ENCODE measurements at regions not wholly inside any gene's neighbourhood (a gene's known extent, or its start where the extent isn't known, plus 50 kb on each side); places are given as distances from the start of the nearest gene placed in this dataset.

- intact Hi-C loops (cut with DNase I; ENCODE audit: low total_unique reads), result no loop called here
- Histone ChIP-seq H3K4me1 (no peaks in the 10 kb centered on the region), H3K4me3 (no peak overlapping the region), H3K27ac (no peak overlapping the region), H3K9me3 (no peaks in the 10 kb centered on the region), H3K27me3 (peaks cover 0 to 4% of the 10 kb centered on the region in 2 donors), H3K36me3 (no peaks in the 10 kb centered on the region)
- TF ChIP-seq CTCF (IDR thresholded peaks at IDR 0.05), result no peak
- no peak for TF ChIP-seq POLR2AphosphoS5 (IDR thresholded peaks at IDR 0.05)
- no peak for TF ChIP-seq POLR2A (IDR thresholded peaks at IDR 0.05)
- DNase-seq (ENCODE audit: low spot score in 2 of 2), result no peak
Measured at GRCh38 chr1:63023171-63023570, 239.2 kb downstream of the ATG4C start.

- no peaks in the 10 kb centered on the region for H3K4me1 ChIP-seq
- H3K4me3 ChIP-seq, result no peak overlapping the region
- no peak overlapping the region for H3K27ac ChIP-seq
- no peak for TF ChIP-seq POLR2A (IDR thresholded peaks at IDR 0.05)
- no peak for TF ChIP-seq POLR2AphosphoS5 (IDR thresholded peaks at IDR 0.05)
- no peak for TF ChIP-seq CTCF (IDR thresholded peaks at IDR 0.05)
- no peaks in the 10 kb centered on the region for H3K36me3 ChIP-seq
- no peaks in the 10 kb centered on the region for H3K9me3 ChIP-seq
- DNase-seq (ENCODE audit: low spot score in 2 of 2), result no peak
- peaks cover 0 to 7% of the 10 kb centered on the region in 2 donors for H3K27me3 ChIP-seq
- intact Hi-C loops (cut with DNase I; ENCODE audit: low total_unique reads), result no loop called here
Measured at GRCh38 chr1:63023637-63024036, 239.7 kb downstream of the ATG4C start.

GRCh38 chr1:63024132-63024531 is 240.2 kb downstream of the ATG4C start:
- Histone ChIP-seq H3K4me3 (no peak overlapping the region), H3K4me1 (no peaks in the 10 kb centered on the region), H3K9me3 (no peaks in the 10 kb centered on the region), H3K27me3 (peaks cover 0 to 7% of the 10 kb centered on the region in 2 donors), H3K27ac (no peak overlapping the region), H3K36me3 (no peaks in the 10 kb centered on the region)
- intact Hi-C loops (cut with DNase I; ENCODE audit: low total_unique reads), result no loop called here
- TF ChIP-seq POLR2A (IDR thresholded peaks at IDR 0.05) (no peak), CTCF (IDR thresholded peaks at IDR 0.05) (no peak), POLR2AphosphoS5 (IDR thresholded peaks at IDR 0.05) (no peak)
- DNase-seq (ENCODE audit: low spot score in 2 of 2), result no peak

GRCh38 chr1:63027176-63027575 is 243.2 kb downstream of the ATG4C start:
- intact Hi-C loops (cut with DNase I; ENCODE audit: low total_unique reads), result no loop called here
- H3K27ac ChIP-seq, result no peak overlapping the region
- peaks cover 0 to 7% of the 10 kb centered on the region in 2 donors for H3K27me3 ChIP-seq

GRCh38 chr1:63032171-63032570 is 248.2 kb downstream of the ATG4C start:
- Histone ChIP-seq H3K27ac (no peak overlapping the region), H3K4me3 (no peak overlapping the region)

More at GRCh38 chr1:63027176-63027575, 243.2 kb downstream of the ATG4C start:
- no peaks in the 10 kb centered on the region for H3K36me3 ChIP-seq
- H3K4me1 ChIP-seq, result no peaks in the 10 kb centered on the region
- DNase-seq (ENCODE audit: low spot score in 2 of 2), result no peak
- TF ChIP-seq CTCF (IDR thresholded peaks at IDR 0.05) (no peak), POLR2A (IDR thresholded peaks at IDR 0.05) (no peak), POLR2AphosphoS5 (IDR thresholded peaks at IDR 0.05) (no peak)
- H3K4me3 ChIP-seq, result no peak overlapping the region
- H3K9me3 ChIP-seq, result peaks cover 0 to 5% of the 10 kb centered on the region in 2 donors

More at GRCh38 chr1:63032171-63032570, 248.2 kb downstream of the ATG4C start:
- no peak for DNase-seq (ENCODE audit: low spot score in 2 of 2)
- no peak for TF ChIP-seq CTCF (IDR thresholded peaks at IDR 0.05)
- no peak for TF ChIP-seq POLR2AphosphoS5 (IDR thresholded peaks at IDR 0.05)
- TF ChIP-seq POLR2A (IDR thresholded peaks at IDR 0.05), result no peak
- H3K9me3 ChIP-seq, result peaks cover 0 to 5% of the 10 kb centered on the region in 2 donors
- intact Hi-C loops (cut with DNase I; ENCODE audit: low total_unique reads), result no loop called here
- H3K36me3 ChIP-seq, result no peaks in the 10 kb centered on the region
- no peaks in the 10 kb centered on the region for H3K4me1 ChIP-seq
- peaks cover 0 to 7% of the 10 kb centered on the region in 2 donors for H3K27me3 ChIP-seq

All from breast epithelium (tissue), 4 donors.